WTC11 (cell line): ENCODE measurements at regions not wholly inside any gene's neighbourhood (a gene's known extent, or its start where the extent isn't known, plus 50 kb on each side); places are given as distances from the start of the nearest gene placed in this dataset.

Experiments
- ATAC-seq: fragments of 200-7000 bp; cut with Tn5 transposase; 2 replicates; pipeline ENCODE4 v1.10.0; 2021; ENCODE audit warnings: mild to moderate bottlenecking, moderate library complexity
- CTCF ChIA-PET: fragments of 300-600 bp; sonication (Branson Sonifier 250); formaldehyde crosslinking; loops from one replicate; lab custom pipeline; 2021; ENCODE audit warnings: antibody characterized with exemption; lab: Charles Lee
- POLR2A ChIA-PET: fragments of 350-600 bp; sonication (Branson Sonifier 250); formaldehyde crosslinking; loops from one replicate; lab custom pipeline; 2021; ENCODE audit warnings: antibody characterized with exemption; lab: Charles Lee
- DNase-seq: peaks from one replicate; pipeline ENCODE4 v3.0.0; 2021; ENCODE audit warnings: low spot score
- H3K27ac Mint-ChIP-seq: 2 replicates; pipeline ENCODE4 v1.8.0; 2021; ENCODE audit warnings: mixed read lengths
- H3K27me3 Mint-ChIP-seq: 2 replicates; pipeline ENCODE4 v1.8.0; 2021; ENCODE audit warnings: low read depth, mild to moderate bottlenecking, moderate library complexity, mixed read lengths
- H3K36me3 Mint-ChIP-seq: 2 replicates; pipeline ENCODE4 v1.8.0; 2021; ENCODE audit warnings: mixed read lengths
- H3K4me1 Mint-ChIP-seq: 2 replicates; pipeline ENCODE4 v1.8.0; 2022; ENCODE audit warnings: mixed read lengths
- H3K4me3 Mint-ChIP-seq: 2 replicates; pipeline ENCODE4 v1.8.0; 2021; ENCODE audit warnings: mild to moderate bottlenecking, moderate library complexity, mixed read lengths
- H3K9me3 Mint-ChIP-seq: 2 replicates; pipeline ENCODE4 v1.8.0; 2021; ENCODE audit warnings: mixed read lengths
- ATF1 ChIP-seq: sonication (generic); formaldehyde crosslinking; IDR thresholded peaks from 2 replicates; pipeline ENCODE4 v1.8.1; 2023; ENCODE audit warnings: mild to moderate bottlenecking, moderate library complexity, missing genetic modification reagents
- ATF2 ChIP-seq: sonication (generic); formaldehyde crosslinking; IDR thresholded peaks from 2 replicates; pipeline ENCODE4 v1.8.1; 2022; ENCODE audit warnings: low read depth, missing genetic modification reagents, borderline replicate concordance
- FOXK1 ChIP-seq: sonication (generic); formaldehyde crosslinking; IDR thresholded peaks from 2 replicates; pipeline ENCODE4 v1.8.0; 2022; ENCODE audit warnings: mild to moderate bottlenecking, moderate library complexity, missing genetic modification reagents
- GRHL2 ChIP-seq: fragments of 250-450 bp; sonication (Bioruptor Pico); IDR thresholded peaks from 2 replicates; pipeline ENCODE4 v1.8.0; 2022; ENCODE audit warnings: mild to moderate bottlenecking, moderate library complexity; ENCODE audit not compliant: insufficient replicate concordance, severe bottlenecking
- HMGXB4 ChIP-seq: sonication (generic); formaldehyde crosslinking; IDR thresholded peaks from 2 replicates; pipeline ENCODE4 v1.8.1; 2023; ENCODE audit warnings: mild to moderate bottlenecking, moderate library complexity, missing genetic modification reagents
- MXD4 ChIP-seq: fragments of 250-450 bp; sonication (Bioruptor Pico); IDR thresholded peaks from 2 replicates; pipeline ENCODE4 v1.8.0; 2021; ENCODE audit warnings: mild to moderate bottlenecking, moderate library complexity, borderline replicate concordance
- NFATC4 ChIP-seq: fragments of 250-450 bp; sonication (Bioruptor Pico); IDR thresholded peaks from 2 replicates; pipeline ENCODE4 v1.9.0; 2021; ENCODE audit warnings: mild to moderate bottlenecking
- NFYB ChIP-seq: sonication (generic); formaldehyde crosslinking; conservative IDR thresholded peaks from 2 replicates; pipeline ENCODE4 v1.8.0; 2022; ENCODE audit warnings: low read depth, missing genetic modification reagents
- NR2C2 ChIP-seq: sonication (generic); formaldehyde crosslinking; IDR thresholded peaks from 2 replicates; pipeline ENCODE4 v1.8.0; 2022; ENCODE audit warnings: mild to moderate bottlenecking, missing genetic modification reagents
- NR3C1 ChIP-seq: sonication (generic); formaldehyde crosslinking; conservative IDR thresholded peaks from 2 replicates; pipeline ENCODE4 v1.8.1; 2023; ENCODE audit warnings: low read depth, mild to moderate bottlenecking, missing genetic modification reagents
- OVOL2 ChIP-seq: fragments of 250-450 bp; sonication (Bioruptor Pico); IDR thresholded peaks from 2 replicates; pipeline ENCODE4 v1.9.0; 2021; ENCODE audit warnings: mild to moderate bottlenecking, borderline replicate concordance
- ZNF138 ChIP-seq: sonication (generic); formaldehyde crosslinking; conservative IDR thresholded peaks from 2 replicates; pipeline ENCODE4 v1.8.1; 2022; ENCODE audit warnings: mild to moderate bottlenecking, moderate library complexity, missing genetic modification reagents
- ZNF317 ChIP-seq: sonication (generic); formaldehyde crosslinking; IDR thresholded peaks from 2 replicates; pipeline ENCODE4 v1.8.1; 2023; ENCODE audit warnings: low read depth, mild to moderate bottlenecking, moderate library complexity, missing genetic modification reagents, borderline replicate concordance
- ZNF396 ChIP-seq: fragments of 250-450 bp; sonication (Bioruptor Pico); IDR thresholded peaks from 2 replicates; pipeline ENCODE4 v1.8.0; 2021; ENCODE audit warnings: mild to moderate bottlenecking, moderate library complexity, borderline replicate concordance
- ZNF423 ChIP-seq: fragments of 250-450 bp; sonication (Bioruptor Pico); IDR thresholded peaks from 2 replicates; pipeline ENCODE4 v2.1.2; 2022; ENCODE audit warnings: mild to moderate bottlenecking, moderate library complexity
- ZNF671 ChIP-seq: fragments of 250-450 bp; sonication (Bioruptor Pico); IDR thresholded peaks from 2 replicates; pipeline ENCODE4 v1.8.0; 2021; ENCODE audit warnings: mild to moderate bottlenecking
- TF ChIP-seq, protein P1 (sequence below): sonication (generic); formaldehyde crosslinking; IDR thresholded peaks from 2 replicates; pipeline ENCODE4 v1.8.0; 2022; ENCODE audit warnings: mild to moderate bottlenecking, missing genetic modification reagents
- TF ChIP-seq, protein P2 (sequence below): sonication (generic); formaldehyde crosslinking; IDR thresholded peaks from 2 replicates; pipeline ENCODE4 v1.8.0; 2023; ENCODE audit warnings: missing genetic modification reagents, mild to moderate bottlenecking, borderline replicate concordance
- TF ChIP-seq, protein P3 (sequence below): sonication (generic); formaldehyde crosslinking; IDR thresholded peaks from 2 replicates; pipeline ENCODE4 v1.8.0; 2023; ENCODE audit warnings: missing genetic modification reagents
- TF ChIP-seq, protein P4 (sequence below): sonication (generic); formaldehyde crosslinking; IDR thresholded peaks from 2 replicates; pipeline ENCODE4 v1.8.1; 2023; ENCODE audit warnings: mild to moderate bottlenecking, missing genetic modification reagents, moderate library complexity

- TF ChIP-seq HMGXB4 (no peak), ZNF423 (CRISPR knock-in tag) (no peak), GRHL2 (CRISPR knock-in tag) (no peak), NR3C1 (no peak), ZNF138 (CRISPR knock-in tag) (no peak), NFYB (CRISPR knock-in tag) (no peak), NFATC4 (no peak), ATF2 (no peak), ATF1 (CRISPR knock-in tag) (no peak)
- TF ChIP-seq, protein P1, sequence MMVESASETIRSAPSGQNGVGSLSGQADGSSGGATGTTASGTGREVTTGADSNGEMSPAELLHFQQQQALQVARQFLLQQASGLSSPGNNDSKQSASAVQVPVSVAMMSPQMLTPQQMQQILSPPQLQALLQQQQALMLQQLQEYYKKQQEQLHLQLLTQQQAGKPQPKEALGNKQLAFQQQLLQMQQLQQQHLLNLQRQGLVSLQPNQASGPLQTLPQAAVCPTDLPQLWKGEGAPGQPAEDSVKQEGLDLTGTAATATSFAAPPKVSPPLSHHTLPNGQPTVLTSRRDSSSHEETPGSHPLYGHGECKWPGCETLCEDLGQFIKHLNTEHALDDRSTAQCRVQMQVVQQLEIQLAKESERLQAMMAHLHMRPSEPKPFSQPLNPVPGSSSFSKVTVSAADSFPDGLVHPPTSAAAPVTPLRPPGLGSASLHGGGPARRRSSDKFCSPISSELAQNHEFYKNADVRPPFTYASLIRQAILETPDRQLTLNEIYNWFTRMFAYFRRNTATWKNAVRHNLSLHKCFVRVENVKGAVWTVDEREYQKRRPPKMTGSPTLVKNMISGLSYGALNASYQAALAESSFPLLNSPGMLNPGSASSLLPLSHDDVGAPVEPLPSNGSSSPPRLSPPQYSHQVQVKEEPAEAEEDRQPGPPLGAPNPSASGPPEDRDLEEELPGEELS: no peak
- TF ChIP-seq, protein P2, sequence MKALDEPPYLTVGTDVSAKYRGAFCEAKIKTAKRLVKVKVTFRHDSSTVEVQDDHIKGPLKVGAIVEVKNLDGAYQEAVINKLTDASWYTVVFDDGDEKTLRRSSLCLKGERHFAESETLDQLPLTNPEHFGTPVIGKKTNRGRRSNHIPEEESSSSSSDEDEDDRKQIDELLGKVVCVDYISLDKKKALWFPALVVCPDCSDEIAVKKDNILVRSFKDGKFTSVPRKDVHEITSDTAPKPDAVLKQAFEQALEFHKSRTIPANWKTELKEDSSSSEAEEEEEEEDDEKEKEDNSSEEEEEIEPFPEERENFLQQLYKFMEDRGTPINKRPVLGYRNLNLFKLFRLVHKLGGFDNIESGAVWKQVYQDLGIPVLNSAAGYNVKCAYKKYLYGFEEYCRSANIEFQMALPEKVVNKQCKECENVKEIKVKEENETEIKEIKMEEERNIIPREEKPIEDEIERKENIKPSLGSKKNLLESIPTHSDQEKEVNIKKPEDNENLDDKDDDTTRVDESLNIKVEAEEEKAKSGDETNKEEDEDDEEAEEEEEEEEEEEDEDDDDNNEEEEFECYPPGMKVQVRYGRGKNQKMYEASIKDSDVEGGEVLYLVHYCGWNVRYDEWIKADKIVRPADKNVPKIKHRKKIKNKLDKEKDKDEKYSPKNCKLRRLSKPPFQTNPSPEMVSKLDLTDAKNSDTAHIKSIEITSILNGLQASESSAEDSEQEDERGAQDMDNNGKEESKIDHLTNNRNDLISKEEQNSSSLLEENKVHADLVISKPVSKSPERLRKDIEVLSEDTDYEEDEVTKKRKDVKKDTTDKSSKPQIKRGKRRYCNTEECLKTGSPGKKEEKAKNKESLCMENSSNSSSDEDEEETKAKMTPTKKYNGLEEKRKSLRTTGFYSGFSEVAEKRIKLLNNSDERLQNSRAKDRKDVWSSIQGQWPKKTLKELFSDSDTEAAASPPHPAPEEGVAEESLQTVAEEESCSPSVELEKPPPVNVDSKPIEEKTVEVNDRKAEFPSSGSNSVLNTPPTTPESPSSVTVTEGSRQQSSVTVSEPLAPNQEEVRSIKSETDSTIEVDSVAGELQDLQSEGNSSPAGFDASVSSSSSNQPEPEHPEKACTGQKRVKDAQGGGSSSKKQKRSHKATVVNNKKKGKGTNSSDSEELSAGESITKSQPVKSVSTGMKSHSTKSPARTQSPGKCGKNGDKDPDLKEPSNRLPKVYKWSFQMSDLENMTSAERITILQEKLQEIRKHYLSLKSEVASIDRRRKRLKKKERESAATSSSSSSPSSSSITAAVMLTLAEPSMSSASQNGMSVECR (CRISPR knock-in tag): no peak
Observed at GRCh38 chr15:70484993-70485392, 278.4 kb downstream of the UACA start (continued).

DNA sequence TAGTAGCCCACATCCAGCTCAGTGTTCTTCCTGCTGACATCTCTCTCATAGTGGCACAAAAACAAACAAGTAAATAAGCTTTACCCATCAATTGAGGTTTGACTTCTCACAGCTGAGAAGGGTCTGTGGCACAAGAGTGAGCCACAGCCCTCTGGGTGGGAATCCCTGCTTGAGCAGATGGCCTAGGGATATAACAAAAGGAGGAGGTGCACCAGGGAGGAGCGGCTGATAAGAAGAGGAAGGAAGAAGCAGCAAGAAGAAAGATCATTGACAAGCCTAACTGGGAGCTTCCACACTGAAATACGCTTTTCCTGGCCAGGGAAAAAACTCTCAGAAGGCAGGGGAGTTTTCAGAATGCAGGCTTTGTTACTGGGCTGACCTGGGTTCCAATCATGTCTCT is 279.8 kb downstream of the UACA start:
- Mint-ChIP-seq H3K27ac (no peak overlapping the region), H3K4me1 (no peaks in the 10 kb centered on the region), H3K36me3 (no peaks in the 10 kb centered on the region), H3K9me3 (no peaks in the 10 kb centered on the region), H3K4me3 (no peak overlapping the region), H3K27me3 (no peaks in the 10 kb centered on the region)
- DNase-seq (no peak), ATAC-seq (no peak)
- ChIA-PET POLR2A (no interaction called here), CTCF (no interaction called here)
- no peak for TF ChIP-seq FOXK1
- no peak for TF ChIP-seq MXD4 (CRISPR knock-in tag)
- no peak for TF ChIP-seq OVOL2 (CRISPR knock-in tag)

DNA sequence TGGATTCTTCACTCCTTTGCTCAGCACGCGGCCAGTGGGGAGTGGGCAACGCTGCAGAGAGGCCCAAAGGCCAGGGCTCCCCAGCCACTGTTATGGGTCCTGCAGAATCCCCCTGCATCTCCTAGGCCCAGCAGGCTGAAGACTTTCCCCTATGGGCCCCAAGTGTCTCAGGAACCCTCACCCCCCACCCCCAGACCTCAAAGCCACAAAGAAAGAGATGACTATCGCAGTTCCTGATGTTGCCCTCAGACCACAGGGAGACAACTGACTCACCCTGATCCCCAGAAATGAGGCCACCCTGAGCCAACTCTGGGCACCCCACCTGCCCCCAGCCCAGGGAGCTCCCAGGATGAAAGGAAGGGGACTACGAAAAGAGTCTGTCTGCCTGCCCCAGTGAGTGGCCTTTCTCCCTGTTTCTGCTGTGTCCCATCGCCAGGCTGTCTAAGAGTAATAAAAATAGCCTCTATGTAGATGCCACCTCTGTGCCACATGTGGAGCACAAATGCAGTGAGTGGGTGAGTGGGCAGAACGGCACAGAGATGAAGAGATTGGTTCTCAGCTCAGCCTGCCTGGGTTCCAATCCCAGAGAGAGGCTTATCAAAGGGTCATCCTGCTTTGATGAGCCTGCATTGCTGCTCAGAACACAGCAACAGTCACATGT is 283.0 kb downstream of the UACA start:
- ATAC-seq (no peak), DNase-seq (no peak)
- ChIA-PET CTCF (interaction anchor here (1.0 to 1.2 kb wide), 2 partner anchors 13 to 21 kb away, joined by 3 read pairs; no protein-coding TSS in a partner anchor), POLR2A (interaction anchor here (0.9 kb wide), 1 partner anchor 432 kb away, joined by 4 read pairs; no protein-coding TSS in a partner anchor)
- no peaks in the 10 kb centered on the region for H3K4me1 Mint-ChIP-seq
- H3K27ac Mint-ChIP-seq: no peak overlapping the region
- H3K9me3 Mint-ChIP-seq: no peaks in the 10 kb centered on the region
- no peak overlapping the region for H3K4me3 Mint-ChIP-seq
- no peaks in the 10 kb centered on the region for H3K27me3 Mint-ChIP-seq
- H3K36me3 Mint-ChIP-seq: no peaks in the 10 kb centered on the region
- TF ChIP-seq ZNF423 (CRISPR knock-in tag) (no peak), ZNF396 (CRISPR knock-in tag) (no peak), ZNF671 (CRISPR knock-in tag) (no peak), OVOL2 (CRISPR knock-in tag) (no peak), ZNF317 (no peak), NR2C2 (no peak)
- TF ChIP-seq, protein P3, sequence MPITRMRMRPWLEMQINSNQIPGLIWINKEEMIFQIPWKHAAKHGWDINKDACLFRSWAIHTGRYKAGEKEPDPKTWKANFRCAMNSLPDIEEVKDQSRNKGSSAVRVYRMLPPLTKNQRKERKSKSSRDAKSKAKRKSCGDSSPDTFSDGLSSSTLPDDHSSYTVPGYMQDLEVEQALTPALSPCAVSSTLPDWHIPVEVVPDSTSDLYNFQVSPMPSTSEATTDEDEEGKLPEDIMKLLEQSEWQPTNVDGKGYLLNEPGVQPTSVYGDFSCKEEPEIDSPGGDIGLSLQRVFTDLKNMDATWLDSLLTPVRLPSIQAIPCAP (CRISPR knock-in tag): no peak
- TF ChIP-seq, protein P4, sequence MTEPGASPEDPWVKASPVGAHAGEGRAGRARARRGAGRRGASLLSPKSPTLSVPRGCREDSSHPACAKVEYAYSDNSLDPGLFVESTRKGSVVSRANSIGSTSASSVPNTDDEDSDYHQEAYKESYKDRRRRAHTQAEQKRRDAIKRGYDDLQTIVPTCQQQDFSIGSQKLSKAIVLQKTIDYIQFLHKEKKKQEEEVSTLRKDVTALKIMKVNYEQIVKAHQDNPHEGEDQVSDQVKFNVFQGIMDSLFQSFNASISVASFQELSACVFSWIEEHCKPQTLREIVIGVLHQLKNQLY (CRISPR knock-in tag): no peak
